ENCODE measurements at regions not wholly inside any gene's neighbourhood (a gene's known extent, or its start where the extent isn't known, plus 50 kb on each side); places are given as distances from the start of the nearest gene placed in this dataset.

DNA sequence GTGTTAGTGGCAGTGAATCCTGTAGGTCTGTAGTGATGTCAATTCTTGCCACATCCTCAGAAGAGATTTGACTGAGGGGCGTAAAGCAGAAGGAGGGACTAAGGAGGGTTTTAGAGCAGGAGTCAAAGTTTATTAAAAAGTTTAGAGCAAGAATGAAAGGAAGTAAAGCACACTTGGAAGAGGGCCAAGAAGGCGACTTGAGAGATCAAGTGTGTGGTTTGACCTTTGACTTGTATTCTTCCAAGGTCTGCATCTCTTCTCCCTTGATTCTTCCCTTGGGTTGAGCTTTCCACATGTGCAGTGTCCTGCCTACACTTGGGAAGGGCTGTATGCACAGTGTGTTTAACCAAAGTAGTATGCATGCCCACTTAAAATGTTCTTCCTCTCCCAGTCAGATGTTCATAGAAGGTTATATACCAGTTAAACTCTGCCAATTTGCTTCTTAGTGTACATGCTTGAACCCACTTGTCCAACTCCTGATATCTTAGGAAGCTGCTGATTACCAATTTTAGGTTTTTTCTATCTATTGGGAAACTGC is 627.6 kb downstream of the MMUT start:
- Histone ChIP-seq H3K27me3 (no peaks in the 10 kb centered on the region), H3K9me3 (peaks cover 0 to 10% (median 1%) of the 10 kb centered on the region in 12 donors), H3K27ac (no peak overlapping the region), H3K4me1 (no peaks in the 10 kb centered on the region), H3K4me3 (no peak overlapping the region), H3K36me3 (no peaks in the 10 kb centered on the region)
- 47 to 63% (median 53%) methylated on average over 2 of the region's 2 CpGs for WGBS, 4 donors
- DNase-seq (no peak), ATAC-seq (no peak)
- intact Hi-C loops (cut with DNase I) = no loop called here
- TF ChIP-seq, protein P1, sequence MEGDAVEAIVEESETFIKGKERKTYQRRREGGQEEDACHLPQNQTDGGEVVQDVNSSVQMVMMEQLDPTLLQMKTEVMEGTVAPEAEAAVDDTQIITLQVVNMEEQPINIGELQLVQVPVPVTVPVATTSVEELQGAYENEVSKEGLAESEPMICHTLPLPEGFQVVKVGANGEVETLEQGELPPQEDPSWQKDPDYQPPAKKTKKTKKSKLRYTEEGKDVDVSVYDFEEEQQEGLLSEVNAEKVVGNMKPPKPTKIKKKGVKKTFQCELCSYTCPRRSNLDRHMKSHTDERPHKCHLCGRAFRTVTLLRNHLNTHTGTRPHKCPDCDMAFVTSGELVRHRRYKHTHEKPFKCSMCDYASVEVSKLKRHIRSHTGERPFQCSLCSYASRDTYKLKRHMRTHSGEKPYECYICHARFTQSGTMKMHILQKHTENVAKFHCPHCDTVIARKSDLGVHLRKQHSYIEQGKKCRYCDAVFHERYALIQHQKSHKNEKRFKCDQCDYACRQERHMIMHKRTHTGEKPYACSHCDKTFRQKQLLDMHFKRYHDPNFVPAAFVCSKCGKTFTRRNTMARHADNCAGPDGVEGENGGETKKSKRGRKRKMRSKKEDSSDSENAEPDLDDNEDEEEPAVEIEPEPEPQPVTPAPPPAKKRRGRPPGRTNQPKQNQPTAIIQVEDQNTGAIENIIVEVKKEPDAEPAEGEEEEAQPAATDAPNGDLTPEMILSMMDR (IDR thresholded peaks at IDR 0.05) = no peak
- no peak for TF ChIP-seq POLR2A (IDR thresholded peaks at IDR 0.05)

DNA sequence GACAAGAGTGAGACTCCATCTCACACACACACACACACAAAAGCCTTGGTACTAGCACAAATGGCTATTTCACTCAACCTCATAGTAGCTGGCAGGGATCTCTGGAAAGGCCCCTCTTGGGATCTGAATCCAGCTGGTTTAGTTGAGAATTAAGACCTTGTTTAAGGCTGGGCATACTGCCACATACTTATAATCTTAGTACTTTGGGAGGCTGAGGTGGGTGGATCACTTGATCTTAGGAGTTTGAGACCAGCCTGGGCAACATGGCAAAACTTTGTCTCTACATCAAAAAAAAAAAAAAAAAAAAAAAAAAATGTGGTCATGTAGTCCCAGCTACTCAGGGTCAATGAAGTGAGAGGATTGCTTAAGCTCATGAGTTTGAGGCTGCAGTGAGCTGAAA is 628.3 kb downstream of the MMUT start:
- Histone ChIP-seq H3K9me3 (peaks cover 0 to 3% (median 0%) of the 10 kb centered on the region in 12 donors), H3K4me3 (no peak overlapping the region), H3K4me1 (no peaks in the 10 kb centered on the region), H3K27me3 (no peaks in the 10 kb centered on the region), H3K36me3 (no peaks in the 10 kb centered on the region), H3K27ac (no peak overlapping the region)
- ATAC-seq (no peak), DNase-seq (no peak)
- TF ChIP-seq, protein P1 (IDR thresholded peaks at IDR 0.05) = no peak
- no peak for TF ChIP-seq POLR2A (IDR thresholded peaks at IDR 0.05)
- intact Hi-C loops (cut with DNase I) = no loop called here

DNA sequence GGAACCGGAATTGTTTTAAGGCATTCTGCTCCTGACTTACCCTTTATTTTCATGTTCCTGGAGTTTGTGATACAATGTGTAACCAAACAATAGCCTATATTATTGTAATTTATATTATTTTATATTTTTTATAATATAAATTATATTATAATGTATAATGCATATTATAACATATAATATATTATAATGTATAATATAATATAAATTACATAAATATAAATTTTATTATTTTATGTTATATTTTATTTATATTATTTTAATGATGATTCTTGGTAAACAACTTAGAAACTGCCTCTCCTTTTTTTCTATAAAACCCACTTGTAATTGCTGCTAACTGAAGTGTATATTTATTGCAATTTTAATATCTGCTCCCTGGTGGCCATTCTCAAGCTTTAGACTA is 629.1 kb downstream of the MMUT start:
- intact Hi-C loops (cut with DNase I) = no loop called here
- H3K36me3 ChIP-seq = no peaks in the 10 kb centered on the region
- WGBS, 4 donors = 91 to 100% (median 98%) methylated on average over 1 of the region's 1 CpG

DNA sequence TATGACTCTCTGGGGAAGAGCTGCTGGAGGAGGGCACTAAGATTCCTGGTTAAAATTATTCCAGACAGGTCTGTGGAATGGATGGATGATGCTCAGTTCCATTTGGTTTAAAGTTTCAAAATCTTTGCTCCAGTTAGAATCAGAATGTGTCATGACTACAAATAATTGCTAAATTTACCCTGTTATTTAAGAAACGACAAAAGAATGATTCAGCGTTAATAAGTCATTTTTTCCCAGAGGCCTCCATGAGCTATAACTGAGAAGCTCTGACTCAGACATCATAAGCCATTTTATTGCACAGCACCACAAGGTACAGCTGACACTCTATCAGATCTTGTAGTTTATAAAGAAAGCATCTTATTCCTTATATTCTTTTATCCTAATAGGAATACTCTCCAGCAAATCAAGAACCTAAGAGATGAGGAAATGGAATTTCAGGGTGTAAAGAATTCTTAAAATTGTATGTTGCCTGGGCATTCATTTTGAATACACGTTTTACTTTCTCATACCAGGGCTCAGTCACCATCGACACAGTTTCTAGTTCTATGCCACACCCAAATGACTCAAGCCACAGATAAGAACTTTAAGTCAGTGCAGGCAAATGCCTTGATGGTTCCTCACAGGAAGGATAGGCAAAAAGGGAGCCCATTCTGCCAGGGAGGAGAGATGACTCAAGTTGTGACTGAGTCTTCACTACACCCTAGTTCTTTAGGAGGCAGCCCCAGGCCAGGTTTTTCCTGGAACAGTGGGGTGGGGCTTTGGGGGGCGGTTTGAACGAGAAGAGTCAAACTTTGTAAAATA is 636.0 kb downstream of the MMUT start:
- no peak for DNase-seq
- intact Hi-C loops (cut with DNase I) = no loop called here
- Histone ChIP-seq H3K36me3 (no peaks in the 10 kb centered on the region), H3K27me3 (no peaks in the 10 kb centered on the region), H3K27ac (peak overlapping the region in 3 of 12 donors; percentile 5 to 24 (median 14)), H3K4me3 (no peak overlapping the region), H3K4me1 (peaks cover 0 to 10% (median 0%) of the 10 kb centered on the region in 12 donors), H3K9me3 (peaks cover 0 to 4% (median 0%) of the 10 kb centered on the region in 12 donors)
- 63 to 75% (median 66%) methylated on average over 6 of the region's 6 CpGs for WGBS, 4 donors
- TF ChIP-seq POLR2A (IDR thresholded peaks at IDR 0.05) = no peak
- TF ChIP-seq, protein P1 (IDR thresholded peaks at IDR 0.05) = no peak
- peak in 2 of 4 donors; percentile 56 to 92 for ATAC-seq

More for the DNA sequence above, 629.1 kb downstream of the MMUT start:
- TF ChIP-seq, protein P1 (IDR thresholded peaks at IDR 0.05) = no peak
- TF ChIP-seq POLR2A (IDR thresholded peaks at IDR 0.05) = no peak
- Histone ChIP-seq H3K27ac (no peak overlapping the region), H3K27me3 (no peaks in the 10 kb centered on the region), H3K4me1 (no peaks in the 10 kb centered on the region), H3K9me3 (no peaks in the 10 kb centered on the region), H3K4me3 (no peak overlapping the region)
- no peak for ATAC-seq
- no peak for DNase-seq
